PC-3 (cell line): ENCODE measurements at regions not wholly inside any gene's neighbourhood (a gene's known extent, or its start where the extent isn't known, plus 50 kb on each side); places are given as distances from the start of the nearest gene placed in this dataset.

Experiments
- EZH2 ChIP-seq: fragments of 300-600 bp; sonication (generic); IDR thresholded peaks from one replicate; pipeline ENCODE4 v1.6.1; 2017; ENCODE audit warnings: antibody characterized with exemption, mild to moderate bottlenecking, low read length; ENCODE audit not compliant: unreplicated experiment
- EZH2phosphoT487 ChIP-seq: fragments of 300-600 bp; sonication (generic); IDR thresholded peaks from 2 replicates; pipeline ENCODE4 v1.6.1; 2018; ENCODE audit warnings: mild to moderate bottlenecking, antibody characterized with exemption, low read length, borderline replicate concordance
- TF ChIP-seq, protein P1 (sequence below): fragments of 300-600 bp; sonication (generic); conservative IDR thresholded peaks from 2 replicates; pipeline ENCODE4 v1.5.1; 2017; ENCODE audit warnings: antibody characterized with exemption, low read depth, mild to moderate bottlenecking, low read length

DNA sequence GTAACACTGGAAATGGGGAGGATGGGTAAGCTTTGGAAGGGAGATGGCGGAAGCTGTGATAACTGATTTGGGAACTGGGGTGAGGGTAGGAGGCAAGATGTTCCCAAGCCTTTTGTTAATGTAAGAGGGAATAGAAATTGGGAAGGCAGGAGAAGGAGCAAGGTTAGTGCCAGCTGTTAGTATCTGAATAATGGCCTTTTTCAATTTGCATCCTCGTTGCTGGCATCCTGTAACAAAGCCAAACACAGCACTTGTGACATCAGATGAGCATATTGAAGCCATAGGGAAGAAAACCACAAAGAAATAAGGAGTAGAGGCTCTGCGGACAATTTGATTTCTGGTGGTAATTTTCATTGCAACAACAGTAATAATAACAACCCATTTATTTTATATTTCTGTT lies 70.9 kb upstream of the CLMP start:
- TF ChIP-seq, protein P1, sequence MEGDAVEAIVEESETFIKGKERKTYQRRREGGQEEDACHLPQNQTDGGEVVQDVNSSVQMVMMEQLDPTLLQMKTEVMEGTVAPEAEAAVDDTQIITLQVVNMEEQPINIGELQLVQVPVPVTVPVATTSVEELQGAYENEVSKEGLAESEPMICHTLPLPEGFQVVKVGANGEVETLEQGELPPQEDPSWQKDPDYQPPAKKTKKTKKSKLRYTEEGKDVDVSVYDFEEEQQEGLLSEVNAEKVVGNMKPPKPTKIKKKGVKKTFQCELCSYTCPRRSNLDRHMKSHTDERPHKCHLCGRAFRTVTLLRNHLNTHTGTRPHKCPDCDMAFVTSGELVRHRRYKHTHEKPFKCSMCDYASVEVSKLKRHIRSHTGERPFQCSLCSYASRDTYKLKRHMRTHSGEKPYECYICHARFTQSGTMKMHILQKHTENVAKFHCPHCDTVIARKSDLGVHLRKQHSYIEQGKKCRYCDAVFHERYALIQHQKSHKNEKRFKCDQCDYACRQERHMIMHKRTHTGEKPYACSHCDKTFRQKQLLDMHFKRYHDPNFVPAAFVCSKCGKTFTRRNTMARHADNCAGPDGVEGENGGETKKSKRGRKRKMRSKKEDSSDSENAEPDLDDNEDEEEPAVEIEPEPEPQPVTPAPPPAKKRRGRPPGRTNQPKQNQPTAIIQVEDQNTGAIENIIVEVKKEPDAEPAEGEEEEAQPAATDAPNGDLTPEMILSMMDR = no peak
- TF ChIP-seq EZH2 = no peak
- TF ChIP-seq EZH2phosphoT487 = no peak
